HG02759 (cell line): ENCODE measurements at regions not wholly inside any gene's neighbourhood (a gene's known extent, or its start where the extent isn't known, plus 50 kb on each side); places are given as distances from the start of the nearest gene placed in this dataset.

Experiments
- ATAC-seq: cut with Tn5 transposase; IDR thresholded peaks from one replicate; pipeline ENCODE4 v1.9.1; 2021; ENCODE audit warnings: mild to moderate bottlenecking, moderate library complexity; ENCODE audit not compliant: unreplicated experiment

DNA sequence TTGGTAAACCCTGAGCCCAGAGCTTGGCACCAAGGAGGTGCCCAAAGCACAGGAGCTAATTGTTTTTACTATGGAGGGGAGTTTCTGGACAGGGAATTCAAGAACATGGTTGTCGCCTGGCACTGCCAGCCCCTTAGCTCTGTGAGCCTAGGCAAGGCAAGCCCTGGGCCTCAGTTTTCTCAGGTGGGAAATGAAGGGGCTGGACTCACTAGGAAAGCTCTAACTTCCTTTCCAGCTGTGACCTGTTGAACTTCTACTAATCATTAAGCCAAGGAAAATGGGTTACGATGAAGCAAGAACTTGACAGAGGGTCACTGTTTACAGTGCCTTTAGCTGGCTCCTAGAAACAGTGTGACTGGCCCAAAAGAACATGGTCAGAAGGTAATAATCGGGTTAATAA is 277.2 kb downstream of the SHQ1 start:
- no peak for ATAC-seq

DNA sequence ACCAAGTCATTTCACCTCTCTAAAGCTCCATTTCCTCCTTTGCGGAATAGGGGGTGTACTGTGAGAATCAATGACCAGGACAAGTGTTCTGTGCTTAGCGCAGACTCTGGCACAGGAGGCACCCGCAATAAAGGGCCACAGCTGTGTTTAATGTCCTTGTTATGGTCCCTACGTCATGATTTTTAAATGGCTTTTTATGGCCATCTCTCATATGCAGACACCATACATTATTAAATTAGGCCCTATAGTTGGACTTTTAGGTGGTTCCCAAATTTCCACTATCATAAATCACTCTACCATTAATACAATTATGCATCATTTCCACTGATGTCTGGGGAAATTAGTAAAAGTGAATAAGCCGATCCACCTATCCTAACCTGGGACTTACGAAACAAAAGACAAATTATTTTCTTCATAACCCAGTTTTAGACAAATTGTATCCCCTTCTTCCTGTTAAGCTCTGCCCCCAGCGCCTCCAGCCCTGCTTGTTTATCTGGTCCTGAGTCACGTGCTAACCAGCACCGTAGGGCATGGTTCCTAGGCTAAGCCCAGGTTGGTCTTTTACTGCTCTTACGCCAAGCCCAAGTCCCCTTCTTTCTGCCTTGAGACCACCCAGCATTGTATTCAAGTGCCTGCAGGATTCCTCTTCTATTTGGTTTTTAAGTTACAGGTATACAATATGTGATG is 278.3 kb downstream of the SHQ1 start:
- ATAC-seq, result no peak

DNA sequence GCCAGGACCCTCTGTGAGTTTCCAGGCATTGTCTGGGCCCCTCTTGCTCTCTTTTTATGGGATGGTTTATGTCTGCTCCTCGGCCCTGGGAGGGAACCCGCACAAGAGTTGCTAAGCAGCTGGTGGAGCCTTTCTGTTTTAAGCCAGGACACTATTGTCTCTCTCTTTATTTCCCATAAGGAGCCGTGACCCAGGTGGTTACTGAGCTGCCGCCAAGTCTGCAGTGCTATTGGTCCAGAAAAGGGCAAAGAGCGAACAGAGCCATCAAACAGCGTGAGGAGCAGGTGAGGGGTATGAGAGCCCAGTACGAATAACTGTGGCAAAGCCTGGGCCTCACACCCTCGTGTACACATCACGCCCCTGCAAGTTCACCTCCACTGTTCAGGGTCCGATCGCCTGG is 280.2 kb downstream of the SHQ1 start:
- ATAC-seq, result no peak

DNA sequence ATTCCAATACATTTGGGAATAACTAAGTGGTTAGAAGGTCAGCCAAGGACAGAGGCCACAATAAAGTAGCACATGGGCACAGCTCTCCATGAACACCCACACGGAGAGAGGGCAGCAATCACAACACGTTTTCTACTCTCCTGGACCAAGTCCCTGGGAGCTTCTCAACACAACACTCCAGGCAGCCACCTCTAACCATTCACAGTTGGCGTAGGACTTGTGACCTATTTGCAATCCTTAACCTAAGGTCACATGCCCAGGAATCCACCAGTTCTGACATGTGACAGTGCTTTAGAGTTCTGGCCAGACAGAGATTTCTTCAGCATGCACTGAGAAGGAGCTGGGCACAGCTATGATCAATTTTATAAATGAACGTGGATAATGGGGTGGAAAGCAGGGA is 280.8 kb downstream of the SHQ1 start:
- no peak for ATAC-seq

DNA sequence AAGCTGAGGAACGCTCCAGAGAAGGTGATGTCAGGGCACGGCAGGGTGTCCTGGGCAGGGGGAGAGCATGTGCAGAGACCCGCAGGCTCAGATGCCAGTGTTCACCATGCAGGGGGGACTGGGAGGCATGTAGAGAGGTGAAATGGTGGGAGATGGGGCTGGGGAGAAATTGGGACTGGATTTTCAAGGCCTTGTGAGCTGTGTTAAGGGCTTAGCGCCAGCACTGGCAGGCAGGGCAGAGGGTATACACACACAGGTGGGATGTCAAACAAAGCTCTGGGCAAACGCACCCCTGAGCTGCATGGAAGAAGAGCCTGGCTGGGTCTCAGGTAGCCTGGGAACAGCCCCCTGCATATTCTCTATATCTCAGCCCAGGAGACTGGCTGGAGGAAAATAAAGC is 282.7 kb downstream of the SHQ1 start:
- ATAC-seq, result no peak

DNA sequence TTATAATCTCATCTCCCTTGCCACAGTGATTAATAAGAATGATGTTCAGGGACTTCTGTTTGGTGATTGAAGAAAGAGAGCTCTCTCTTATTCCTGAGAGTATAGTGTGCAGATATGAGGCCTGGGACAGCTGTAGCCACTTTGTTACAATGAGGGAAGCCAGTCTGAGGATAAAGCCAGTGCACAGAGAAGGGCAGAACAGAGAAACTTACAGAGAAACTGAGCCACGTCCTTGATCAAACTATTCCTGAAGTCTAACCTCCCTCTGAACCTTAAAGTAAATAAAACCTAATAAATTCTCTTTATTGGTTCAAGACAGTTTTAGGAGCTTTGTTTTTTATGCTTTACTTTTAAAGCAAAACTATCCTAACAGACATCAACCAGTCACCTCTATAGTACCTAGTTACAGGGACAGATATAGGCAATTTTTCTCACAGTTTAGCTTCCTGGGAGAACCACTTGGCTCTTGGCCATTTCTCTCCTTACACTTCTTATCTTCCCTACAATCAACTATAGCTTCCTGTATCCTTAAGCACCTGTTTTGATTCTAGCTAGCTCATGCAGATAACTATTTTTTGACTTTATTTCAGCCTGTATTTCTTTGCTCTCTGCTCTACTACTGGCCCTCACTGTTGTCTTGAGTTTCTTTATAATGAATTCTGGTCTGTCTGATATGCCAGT is 284.4 kb downstream of the SHQ1 start:
- ATAC-seq, result no peak

DNA sequence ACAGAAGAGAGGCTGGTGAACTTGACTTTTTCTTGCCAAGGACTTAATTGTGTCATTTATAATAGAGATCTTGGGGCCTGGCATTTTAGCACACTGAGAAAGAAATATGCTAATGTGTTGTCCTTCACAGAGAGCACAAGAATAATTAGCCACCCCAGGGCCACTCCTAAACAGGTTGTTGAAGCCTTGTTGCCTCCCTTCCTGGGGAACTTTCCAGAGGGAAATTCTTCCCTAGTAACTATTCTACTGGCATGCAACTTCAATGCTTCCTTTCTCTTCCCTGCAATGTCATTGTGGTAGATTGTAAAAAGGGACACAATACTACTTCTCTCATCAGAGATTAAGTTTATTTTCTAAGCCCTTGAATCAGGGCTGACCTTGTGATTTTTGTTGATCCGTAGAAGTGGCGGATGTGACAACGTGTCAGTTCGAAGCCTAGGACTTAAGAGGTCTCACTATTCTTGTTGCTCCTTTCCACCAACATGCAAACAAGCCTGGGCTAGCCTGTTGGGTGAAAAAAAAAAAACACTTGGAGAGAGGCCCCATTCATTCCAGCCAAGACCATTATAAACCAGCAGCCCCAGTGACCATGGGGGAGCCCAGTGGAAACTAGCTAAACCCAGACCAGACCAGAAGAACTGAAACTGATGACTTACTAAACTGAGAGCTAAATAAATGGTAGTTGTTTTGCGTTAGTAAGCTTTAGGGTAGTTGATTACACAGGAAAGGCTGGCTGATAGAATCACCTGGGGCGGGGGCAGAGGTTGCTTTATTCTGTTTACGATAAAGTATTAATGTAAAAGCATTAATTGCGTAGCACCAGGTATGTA is 287.2 kb downstream of the SHQ1 start:
- no peak for ATAC-seq

DNA sequence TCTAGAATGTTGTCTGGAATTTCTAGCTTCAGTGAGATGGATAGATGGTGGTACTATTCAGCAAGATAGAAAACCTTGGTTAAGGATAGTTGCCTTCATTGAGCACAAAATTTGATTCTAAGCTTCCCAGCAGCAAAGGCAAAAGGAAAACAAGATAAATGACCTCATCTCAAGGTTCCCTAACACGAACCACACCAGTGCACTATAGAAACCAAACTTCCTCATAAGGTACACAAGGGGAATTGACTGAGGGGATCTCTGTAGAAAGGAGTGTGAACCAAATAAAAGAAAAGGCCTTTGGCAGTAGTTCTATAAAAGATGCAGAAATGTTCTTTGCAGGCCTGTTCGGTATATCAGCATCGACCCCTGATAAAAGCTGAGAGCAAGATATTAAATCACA is 288.9 kb downstream of the SHQ1 start:
- no peak for ATAC-seq

DNA sequence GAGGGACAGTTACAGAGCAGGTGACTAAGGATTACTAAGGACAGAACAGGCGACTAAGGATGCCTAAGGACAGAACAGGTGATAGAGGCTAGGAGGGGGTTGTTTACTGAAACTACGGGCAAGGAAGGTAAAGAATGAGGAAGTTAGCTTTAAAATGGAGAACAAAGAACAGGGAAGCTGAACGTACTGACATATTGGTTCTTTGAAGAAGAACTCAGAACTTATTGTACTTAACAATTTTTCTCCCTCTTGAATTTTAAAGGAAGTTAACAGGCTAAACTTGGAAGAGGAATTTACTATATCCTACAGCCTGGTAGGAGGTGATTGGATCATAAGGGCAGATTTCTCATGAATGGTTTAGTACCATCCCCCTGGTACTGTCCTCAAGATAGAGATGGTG is 290.2 kb downstream of the SHQ1 start:
- no peak for ATAC-seq

DNA sequence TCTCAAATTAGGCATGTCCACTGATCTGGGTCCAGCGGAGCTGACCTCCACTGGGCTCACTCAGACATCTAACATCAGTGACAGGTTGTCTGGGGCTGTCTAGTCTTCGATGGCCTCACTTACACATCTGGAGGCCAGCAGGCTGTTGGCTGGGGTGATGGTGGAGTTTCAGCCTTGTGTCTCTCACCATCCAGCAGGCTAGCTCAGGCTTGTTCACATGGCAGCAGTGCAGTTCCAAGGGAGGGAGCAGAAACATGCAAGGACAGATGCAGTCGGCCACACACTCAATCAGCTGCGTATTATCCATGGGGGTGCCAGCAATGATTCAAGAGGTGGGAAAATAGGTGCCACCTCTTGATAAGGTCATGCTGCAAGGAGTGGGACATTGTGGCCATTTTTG is 292.5 kb downstream of the SHQ1 start:
- ATAC-seq, result no peak

DNA sequence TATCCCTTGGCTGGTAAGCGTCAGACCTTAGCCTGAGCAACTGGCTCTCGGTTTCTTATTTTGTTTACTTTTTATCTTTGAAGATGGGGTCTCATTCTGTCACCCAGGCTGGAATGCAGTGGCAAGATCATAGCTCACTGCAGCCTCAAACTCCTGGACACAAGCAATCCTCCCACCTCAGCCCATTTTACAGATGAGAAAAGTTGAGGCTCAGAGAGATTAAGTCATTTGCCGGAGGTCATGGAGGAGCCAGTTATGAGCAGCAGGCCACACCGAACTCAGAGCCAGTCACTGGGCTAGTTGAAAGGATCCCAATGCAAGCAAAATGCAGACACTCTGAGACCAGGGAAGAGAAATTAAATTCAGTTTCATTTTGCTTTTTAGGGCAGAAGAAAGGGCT is 293.6 kb downstream of the SHQ1 start:
- ATAC-seq, result no peak

DNA sequence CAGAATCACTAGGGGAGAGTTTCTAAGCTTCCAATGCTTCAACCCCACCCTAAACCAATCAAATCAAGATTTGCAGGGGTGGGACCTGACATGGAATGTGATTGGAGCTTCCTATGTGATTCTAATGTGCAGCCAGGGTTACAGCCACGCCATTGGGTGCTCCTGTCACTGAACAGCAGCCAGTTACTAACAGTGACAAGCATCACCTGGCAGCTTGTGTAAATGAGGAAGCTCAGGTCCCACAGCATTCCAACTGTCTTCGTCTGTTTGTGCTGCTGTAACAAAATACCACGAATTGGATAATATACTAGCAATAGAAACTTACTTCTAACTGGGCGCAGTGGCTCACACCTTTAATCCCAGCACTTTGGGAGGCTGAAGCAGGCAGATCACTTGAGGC is 294.9 kb downstream of the SHQ1 start:
- no peak for ATAC-seq

DNA sequence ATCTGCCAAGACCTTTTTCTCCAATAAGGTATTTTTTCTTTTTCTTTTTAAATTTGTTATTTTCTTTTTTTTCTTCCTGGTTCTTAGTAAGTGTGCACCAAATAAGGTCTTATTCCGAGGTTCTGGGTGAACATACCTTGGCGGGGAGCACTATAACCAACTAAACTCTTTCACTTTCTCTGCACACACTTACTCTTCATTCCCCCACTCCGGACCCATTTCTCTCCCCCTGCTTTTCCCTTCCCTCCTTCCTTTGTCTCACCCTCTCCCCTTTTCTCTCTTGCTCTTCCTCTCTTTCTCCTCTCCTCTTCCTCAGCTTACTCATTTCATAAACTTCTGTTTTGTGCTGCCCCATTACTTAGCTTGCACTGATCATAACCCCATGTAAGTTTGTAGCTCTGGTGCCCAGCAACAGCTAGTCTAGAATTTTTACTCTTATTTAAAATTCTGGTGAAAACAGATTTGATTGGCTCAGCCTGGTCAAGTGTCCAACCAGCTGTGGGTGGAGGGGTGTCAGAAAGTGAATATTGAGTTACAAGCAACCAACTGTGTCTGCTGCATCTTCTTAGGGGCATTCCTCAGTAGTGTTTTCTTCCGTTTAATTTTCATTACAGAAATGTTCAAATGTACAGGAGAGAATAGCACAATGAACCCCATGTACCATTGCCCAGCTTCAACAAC is 297.5 kb downstream of the SHQ1 start:
- ATAC-seq, result no peak

DNA sequence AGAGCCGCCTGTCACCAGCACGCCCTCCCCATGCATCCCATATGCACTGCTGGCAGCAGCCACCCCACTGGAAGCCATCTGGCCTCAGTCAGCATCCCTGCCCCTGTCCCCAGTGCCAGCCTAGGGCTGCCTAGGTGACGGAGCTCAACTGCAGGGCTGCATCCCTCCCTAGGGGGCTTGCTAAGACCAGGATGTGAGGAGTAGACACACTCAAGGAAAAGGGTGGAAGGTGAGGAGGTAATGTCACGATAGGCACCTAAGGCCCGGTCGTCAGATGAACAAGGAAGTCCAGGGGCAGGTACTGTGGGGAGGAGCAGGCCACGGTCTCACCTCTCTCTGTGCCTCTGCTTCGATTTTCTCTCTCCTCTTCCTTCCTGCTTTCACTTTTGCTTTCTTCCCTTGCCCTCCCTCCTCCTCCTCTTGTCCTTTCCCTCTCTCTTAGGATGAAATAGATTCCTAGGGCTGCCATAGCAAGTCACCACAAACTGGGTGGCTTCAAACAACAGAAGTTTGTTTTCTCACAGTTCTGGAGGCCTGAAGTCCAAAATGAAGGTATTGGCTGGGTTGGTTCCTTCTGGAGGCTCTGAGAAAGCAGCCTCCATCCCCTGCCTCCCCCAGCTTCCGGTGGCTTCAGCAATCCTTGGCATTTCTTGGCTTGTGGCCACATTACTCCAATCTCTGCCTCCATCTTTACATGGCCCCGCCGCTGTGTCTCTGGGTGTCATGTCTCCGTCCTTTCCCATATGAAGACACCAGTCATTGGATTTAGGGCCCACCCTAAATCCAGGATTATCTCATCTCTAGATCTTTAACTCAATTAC is 298.3 kb downstream of the SHQ1 start:
- ATAC-seq, result no peak

DNA sequence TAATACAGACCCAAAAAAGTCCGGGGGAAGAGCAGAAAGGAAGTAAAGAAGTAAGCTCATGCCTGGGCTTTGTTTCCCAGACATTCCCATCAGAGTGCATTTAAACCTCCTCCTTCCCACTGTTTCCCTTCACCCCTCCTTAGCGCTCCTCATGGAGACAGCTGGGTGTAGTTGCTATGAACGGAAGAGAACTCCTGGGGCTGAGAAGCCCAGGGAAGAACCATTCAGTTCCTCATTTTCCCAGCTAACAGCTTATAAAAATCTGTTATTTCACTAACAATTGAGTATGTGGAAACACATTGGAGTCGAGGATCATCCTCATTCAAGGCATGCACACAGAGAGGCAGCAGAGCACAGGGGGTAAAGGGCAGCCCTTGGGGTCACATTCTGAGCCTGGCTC is 299.3 kb downstream of the SHQ1 start:
- no peak for ATAC-seq

DNA sequence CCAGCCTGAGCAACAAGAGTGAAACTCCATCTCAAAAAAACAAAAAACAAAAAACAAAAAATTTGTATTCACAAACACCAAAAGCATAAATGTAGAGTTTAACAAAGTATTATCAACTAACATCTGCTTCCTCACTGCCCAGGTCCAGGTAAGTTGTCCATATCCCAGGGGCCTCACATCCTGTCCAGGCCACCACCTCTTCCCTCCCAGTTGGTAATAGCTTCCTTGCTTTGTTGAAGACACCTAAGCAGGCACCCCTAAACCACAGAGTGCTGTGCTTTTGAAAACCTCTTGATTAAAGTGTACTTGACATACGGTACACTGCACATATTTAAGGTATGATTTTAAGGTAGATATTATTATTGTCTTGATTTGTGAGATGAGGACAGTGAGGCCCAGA is 299.8 kb downstream of the SHQ1 start:
- no peak for ATAC-seq

DNA sequence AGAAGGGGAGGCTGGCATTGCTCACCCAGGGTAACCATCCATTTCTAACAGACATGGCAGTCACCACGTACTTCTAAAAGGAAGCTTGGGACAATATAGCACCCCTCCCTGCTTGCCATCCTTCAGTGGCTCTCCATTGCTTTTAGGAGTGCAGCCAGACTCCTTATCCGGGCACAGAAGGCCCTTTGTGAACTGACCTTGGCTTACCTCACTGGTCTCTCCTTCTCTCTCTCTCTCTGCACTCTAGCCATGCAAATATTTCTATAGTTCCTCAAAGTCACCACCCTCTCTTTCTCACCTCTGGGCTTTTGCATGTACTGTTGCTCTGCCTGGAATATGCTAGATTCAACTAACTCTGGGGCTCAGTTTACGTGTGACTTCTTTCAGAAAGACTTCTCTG is 301.1 kb downstream of the SHQ1 start:
- ATAC-seq, result no peak

DNA sequence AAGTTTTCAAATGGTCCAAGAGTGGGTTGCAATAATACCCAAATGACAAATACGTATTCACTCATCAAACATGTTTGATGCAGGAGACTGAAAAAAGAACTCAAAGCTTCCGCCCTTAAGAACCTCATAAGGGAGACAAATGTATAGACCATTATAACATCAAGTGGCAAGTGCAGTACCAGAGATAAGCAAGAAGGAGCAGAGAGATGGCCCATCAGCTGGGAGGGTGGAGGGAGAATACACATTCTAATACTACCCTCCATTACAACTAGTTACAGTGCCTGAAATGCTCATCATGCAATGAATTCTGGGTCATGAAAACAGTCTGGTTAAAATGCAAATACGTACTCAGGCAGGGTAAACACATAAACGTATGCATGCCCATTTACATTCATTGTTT is 304.0 kb downstream of the SHQ1 start:
- no peak for ATAC-seq

DNA sequence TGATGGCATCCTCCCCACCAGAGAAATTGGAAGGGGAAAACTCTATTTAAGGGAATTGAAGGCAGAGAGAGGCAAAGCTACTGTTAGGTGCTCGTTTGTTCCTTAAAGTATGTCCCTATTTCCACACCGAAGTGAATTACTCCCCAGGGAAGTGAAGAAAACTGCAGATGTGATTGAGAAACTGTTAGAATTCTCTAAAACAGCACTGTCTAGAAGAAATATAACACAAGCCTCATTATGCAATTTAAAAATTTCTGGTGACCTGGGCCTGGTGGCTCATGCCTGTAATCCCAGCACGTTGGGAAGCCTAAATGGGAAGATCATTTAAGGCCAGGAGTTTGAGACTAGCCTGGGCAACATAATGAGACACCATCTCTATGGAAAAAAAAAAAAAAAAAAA is 305.0 kb downstream of the SHQ1 start:
- ATAC-seq, result no peak

DNA sequence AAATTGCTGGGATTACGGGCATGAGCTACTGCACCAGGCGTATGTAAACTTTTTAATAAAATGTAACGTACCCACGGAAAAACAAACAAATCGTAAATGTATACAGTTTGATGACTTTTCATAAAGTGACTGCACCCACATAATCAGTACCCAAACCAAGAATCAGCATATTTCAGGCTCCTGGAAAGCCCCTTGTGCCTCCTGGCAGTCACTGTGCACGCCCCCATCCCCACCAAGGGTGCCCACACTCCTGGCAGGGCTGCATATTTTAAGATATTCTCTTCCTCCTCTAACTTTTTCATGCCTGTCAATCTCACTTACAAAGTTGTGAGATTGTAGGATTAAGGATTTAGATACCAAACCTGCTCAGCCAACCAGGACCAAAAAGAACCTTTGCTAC is 305.5 kb downstream of the SHQ1 start:
- no peak for ATAC-seq

DNA sequence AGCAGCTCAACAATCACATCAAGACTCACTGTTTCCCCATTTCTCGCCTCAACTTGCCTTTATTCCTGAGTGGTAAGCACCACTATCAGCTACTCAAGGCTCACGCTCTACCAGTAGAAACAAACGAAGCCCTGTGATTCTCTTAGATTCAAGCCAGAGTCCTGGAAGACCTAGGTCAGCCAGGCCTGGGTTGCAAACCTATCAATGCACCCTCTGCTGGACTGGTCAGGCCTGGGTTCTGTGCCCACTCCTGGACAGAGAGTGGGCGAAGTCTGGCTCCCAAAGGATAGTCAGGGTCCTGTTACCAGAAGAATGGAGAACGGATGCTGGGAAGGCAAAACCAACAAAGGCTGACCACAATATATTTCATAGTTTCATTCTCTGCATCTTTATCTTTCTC is 308.4 kb downstream of the SHQ1 start:
- ATAC-seq, result no peak
